Frontal cortex (tissue), 3 donors: ENCODE measurements at regions not wholly inside any gene's neighbourhood (a gene's known extent, or its start where the extent isn't known, plus 50 kb on each side); places are given as distances from the start of the nearest gene placed in this dataset.
"Not testable (repeated sequence)": the region's sequence is repeated elsewhere in the genome, so short reads cannot be mapped to it uniquely, and the experiment has no call there.

Experiments
- DNase-seq, 2 donors: peaks; one replicate each; pipeline ENCODE4 v3.0.0; 2012; ENCODE audit warnings: low spot score in 2 of 2
- FAIRE-seq: peaks from 2 replicates; lab custom pipeline; 2012; peaks lifted over from hg19 to GRCh38; lab: Jason Lieb, UNC
- donor health status: control.
- donor health status: control.
- donor health status: control.

- FAIRE-seq (no peak), DNase-seq (no peak)
These were observed 89.0 kb downstream of the NAF1 start for GRCh38 chr4:163077680-163078079.

- DNase-seq (no peak), FAIRE-seq (no peak)
These were observed 94.5 kb downstream of the NAF1 start for GRCh38 chr4:163072222-163072621.

- FAIRE-seq = no peak
- DNase-seq = no peak
These were observed 95.4 kb downstream of the NAF1 start for GRCh38 chr4:163071308-163071707.

- FAIRE-seq (no peak), DNase-seq (no peak)
These were observed 96.7 kb downstream of the NAF1 start for GRCh38 chr4:163070023-163070422.

GRCh38 chr4:163063891-163064290 is 102.8 kb downstream of the NAF1 start:
- no peak for DNase-seq
- FAIRE-seq = no peak

GRCh38 chr4:163048447-163048846 is 118.2 kb downstream of the NAF1 start:
- DNase-seq = no peak
- FAIRE-seq = no peak

GRCh38 chr4:163042306-163042705 is 124.4 kb downstream of the NAF1 start:
- DNase-seq (no peak), FAIRE-seq (no peak)

- FAIRE-seq = no peak
These were observed 149.6 kb downstream of the NAF1 start for GRCh38 chr4:163017135-163017534.

GRCh38 chr4:163012816-163013215 is 153.9 kb downstream of the NAF1 start:
- DNase-seq = no peak

More at GRCh38 chr4:163017135-163017534, 149.6 kb downstream of the NAF1 start:
- DNase-seq = no peak

GRCh38 chr4:163003979-163004378 is 162.7 kb downstream of the NAF1 start:
- FAIRE-seq (no peak), DNase-seq (no peak)

More at GRCh38 chr4:163012816-163013215, 153.9 kb downstream of the NAF1 start:
- FAIRE-seq = no peak

GRCh38 chr4:162988530-162988929 is 178.2 kb downstream of the NAF1 start:
- DNase-seq = no peak
- FAIRE-seq = no peak

GRCh38 chr4:162985131-162985530 is 181.6 kb downstream of the NAF1 start:
- FAIRE-seq = no peak
- DNase-seq = no peak

- no peak for DNase-seq
- FAIRE-seq = no peak
These were observed 182.1 kb downstream of the NAF1 start for GRCh38 chr4:162984621-162985020.

- FAIRE-seq = no peak
- DNase-seq = no peak
These were observed 184.9 kb downstream of the NAF1 start for GRCh38 chr4:162981823-162982222.

GRCh38 chr4:162978398-162978797 is 188.3 kb downstream of the NAF1 start:
- no peak for DNase-seq
- FAIRE-seq = no peak

GRCh38 chr4:162977788-162978187 is 188.9 kb downstream of the NAF1 start:
- no peak for DNase-seq
- no peak for FAIRE-seq

- DNase-seq = no peak
- no peak for FAIRE-seq
These were observed 193.9 kb downstream of the NAF1 start for GRCh38 chr4:162972661-162973330.

GRCh38 chr4:162969194-162969593 is 197.5 kb downstream of the NAF1 start:
- DNase-seq (no peak), FAIRE-seq (no peak)

GRCh38 chr4:162965978-162966377 is 200.7 kb downstream of the NAF1 start:
- DNase-seq, FAIRE-seq: not testable (repeated sequence)

GRCh38 chr4:162959046-162959445 is 207.6 kb downstream of the NAF1 start:
- FAIRE-seq = no peak
- DNase-seq = no peak

GRCh38 chr4:162957521-162958143 is 209.1 kb downstream of the NAF1 start:
- FAIRE-seq (no peak), DNase-seq (no peak)

GRCh38 chr4:162954976-162955375 is 211.7 kb downstream of the NAF1 start:
- DNase-seq (no peak), FAIRE-seq (no peak)
